Caco-2 (cell line): ENCODE measurements at regions not wholly inside any gene's neighbourhood (a gene's known extent, or its start where the extent isn't known, plus 50 kb on each side); places are given as distances from the start of the nearest gene placed in this dataset.

ENCODE experiments used
- BruUV-seq: library from RNA; stranded (reverse); fragments of 400-500 nt; replicated peaks from 2 replicates; lab custom pipeline; 2021; lab: Mats Ljungman, UMichigan
- CTCF ChIA-PET: fragments of 300-600 bp; sonication (Branson Sonifier 250); formaldehyde crosslinking; loops from one replicate; lab custom pipeline; 2022; ENCODE audit warnings: antibody characterized with exemption; lab: Charles Lee
- POLR2A ChIA-PET: fragments of 300-600 bp; sonication (Branson Sonifier 250); formaldehyde crosslinking; loops from one replicate; lab custom pipeline; 2022; ENCODE audit warnings: antibody characterized with exemption; lab: Charles Lee
- DNase-seq, 2 experiments: peaks; one replicate each; pipeline versions ENCODE4 v3.0.0 to v3.0.0-alpha.2; 2020 to 2022
- H3K27me3 ChIP-seq: replicated peaks from 2 replicates; pipeline ENCODE4 v1.6.0; 2011; ENCODE audit warnings: low read length; ENCODE audit not compliant: control insufficient read depth, insufficient read depth
- H3K36me3 ChIP-seq: 2 replicates; pipeline ENCODE4 v1.5.1; 2011; ENCODE audit warnings: low read length; ENCODE audit not compliant: control insufficient read depth, insufficient read depth
- H3K4me1 ChIP-seq: fragments of 250-450 bp; sonication (Bioruptor Pico); 2 replicates; pipeline ENCODE4 v1.5.1; 2020; ENCODE audit warnings: mild to moderate bottlenecking
- H3K4me3 ChIP-seq: 2 replicates; pipeline ENCODE4 v1.5.1; 2011; ENCODE audit warnings: low read depth, mild to moderate bottlenecking, control low read depth, low read length
- H3K9me3 ChIP-seq: fragments of 250-450 bp; sonication (Bioruptor Pico); 2 replicates; pipeline ENCODE4 v1.5.1; 2020; ENCODE audit warnings: mild to moderate bottlenecking, moderate library complexity
- H3K27ac Mint-ChIP-seq: one replicate; pipeline ENCODE4 v1.8.0; 2022; ENCODE audit warnings: mixed read lengths; ENCODE audit not compliant: unreplicated experiment
- H3K27me3 Mint-ChIP-seq: one replicate; pipeline ENCODE4 v1.8.0; 2022; ENCODE audit warnings: mixed read lengths; ENCODE audit not compliant: insufficient read depth, unreplicated experiment
- H3K36me3 Mint-ChIP-seq: one replicate; pipeline ENCODE4 v1.8.0; 2022; ENCODE audit warnings: mild to moderate bottlenecking, mixed read lengths; ENCODE audit not compliant: insufficient read depth, unreplicated experiment
- H3K4me1 Mint-ChIP-seq: one replicate; pipeline ENCODE4 v1.8.0; 2022; ENCODE audit warnings: low read depth, mixed read lengths; ENCODE audit not compliant: unreplicated experiment
- H3K4me3 Mint-ChIP-seq: one replicate; pipeline ENCODE4 v1.8.0; 2022; ENCODE audit warnings: mild to moderate bottlenecking, moderate library complexity, mixed read lengths; ENCODE audit not compliant: unreplicated experiment
- H3K9me3 Mint-ChIP-seq: one replicate; pipeline ENCODE4 v1.8.0; 2022; ENCODE audit warnings: mixed read lengths; ENCODE audit not compliant: unreplicated experiment
- intact Hi-C: fragments of 100-400 bp; cut with micrococcal nuclease; formaldehyde crosslinking; loops from one replicate; pipeline ENCODE4 v1.10.0; 2022; ENCODE audit not compliant: unreplicated experiment
- TF ChIP-seq, protein P1 (sequence below), 2 experiments: fragments of 200-600 bp in 1 of 2; IDR thresholded peaks; 1 replicate in 1 of 2; 2 replicates in 1 of 2; pipeline versions ENCODE4 v1.5.1 to v1.8.0; 2011 to 2022; ENCODE audit warnings: antibody characterized with exemption in 1 of 2, control low read depth in 1 of 2, inconsistent platforms in 1 of 2, low read depth in 1 of 2, low read length in 1 of 2, mild to moderate bottlenecking in 1 of 2, moderate library complexity in 1 of 2; ENCODE audit not compliant: insufficient read depth in 1 of 2, severe bottlenecking in 1 of 2, unreplicated experiment in 1 of 2

DNA sequence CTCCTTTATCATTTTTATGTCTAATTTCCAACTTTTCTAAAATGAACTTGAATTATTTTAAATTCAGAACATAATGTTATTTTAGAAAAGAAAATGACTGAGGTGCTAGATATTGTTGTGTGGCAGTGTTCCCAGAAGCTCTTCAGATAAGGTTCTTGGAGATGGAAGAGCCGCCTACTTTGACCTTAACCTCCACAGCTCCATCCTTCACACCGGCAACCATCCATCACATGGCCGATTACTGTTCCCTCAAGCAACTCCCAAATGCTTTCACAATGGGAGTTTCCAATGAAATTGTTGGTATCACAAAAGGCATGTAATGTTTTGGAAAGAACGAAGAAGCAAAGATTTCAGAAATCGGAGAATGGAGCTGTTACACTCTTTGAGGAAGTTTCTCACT, 193.9 kb upstream of the SALL3 start:
- Histone ChIP-seq H3K27me3 (no peaks in the 10 kb centered on the region), H3K4me1 (no peaks in the 10 kb centered on the region), H3K9me3 (no peaks in the 10 kb centered on the region), H3K36me3 (no peaks in the 10 kb centered on the region), H3K4me3 (no peak overlapping the region)
- BruUV-seq = no TSS peak
- Mint-ChIP-seq H3K27me3 (peaks cover 3% of the 10 kb centered on the region), H3K4me3 (no peak overlapping the region), H3K9me3 (no peaks in the 10 kb centered on the region), H3K27ac (no peak overlapping the region), H3K36me3 (no peaks in the 10 kb centered on the region), H3K4me1 (no peaks in the 10 kb centered on the region)
- ChIA-PET CTCF (no interaction called here), POLR2A (no interaction called here)
- no peak for DNase-seq
- TF ChIP-seq, protein P1, sequence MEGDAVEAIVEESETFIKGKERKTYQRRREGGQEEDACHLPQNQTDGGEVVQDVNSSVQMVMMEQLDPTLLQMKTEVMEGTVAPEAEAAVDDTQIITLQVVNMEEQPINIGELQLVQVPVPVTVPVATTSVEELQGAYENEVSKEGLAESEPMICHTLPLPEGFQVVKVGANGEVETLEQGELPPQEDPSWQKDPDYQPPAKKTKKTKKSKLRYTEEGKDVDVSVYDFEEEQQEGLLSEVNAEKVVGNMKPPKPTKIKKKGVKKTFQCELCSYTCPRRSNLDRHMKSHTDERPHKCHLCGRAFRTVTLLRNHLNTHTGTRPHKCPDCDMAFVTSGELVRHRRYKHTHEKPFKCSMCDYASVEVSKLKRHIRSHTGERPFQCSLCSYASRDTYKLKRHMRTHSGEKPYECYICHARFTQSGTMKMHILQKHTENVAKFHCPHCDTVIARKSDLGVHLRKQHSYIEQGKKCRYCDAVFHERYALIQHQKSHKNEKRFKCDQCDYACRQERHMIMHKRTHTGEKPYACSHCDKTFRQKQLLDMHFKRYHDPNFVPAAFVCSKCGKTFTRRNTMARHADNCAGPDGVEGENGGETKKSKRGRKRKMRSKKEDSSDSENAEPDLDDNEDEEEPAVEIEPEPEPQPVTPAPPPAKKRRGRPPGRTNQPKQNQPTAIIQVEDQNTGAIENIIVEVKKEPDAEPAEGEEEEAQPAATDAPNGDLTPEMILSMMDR (IDR thresholded peaks at IDR 0.05; ENCODE audit: insufficient read depth in 1 of 2, low read depth in 1 of 2, low read length in 1 of 2, severe bottlenecking in 1 of 2, unreplicated experiment in 1 of 2) = no peak
- intact Hi-C loops = no loop called here

DNA sequence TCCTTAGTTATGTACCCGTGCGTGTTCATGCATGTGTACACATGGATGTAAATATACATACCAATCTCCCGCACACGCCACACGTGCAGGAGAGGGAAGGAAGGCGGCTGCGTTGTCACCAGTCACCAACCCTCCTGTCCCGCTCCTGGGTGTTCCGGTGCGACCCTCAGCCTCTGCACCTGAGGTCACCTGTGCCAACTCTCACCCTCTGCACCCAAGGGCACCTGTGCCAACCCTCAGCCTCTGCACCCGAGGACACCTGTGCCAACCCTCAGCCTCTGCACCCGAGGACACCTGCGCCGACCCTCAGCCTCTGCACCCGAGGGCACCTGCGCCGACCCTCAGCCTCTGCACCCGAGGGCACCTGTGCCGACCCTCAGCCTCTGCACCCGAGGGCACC, 192.8 kb upstream of the SALL3 start:
- POLR2A ChIA-PET = no interaction called here
- H3K4me1 Mint-ChIP-seq = no peaks in the 10 kb centered on the region
- intact Hi-C loops = no loop called here
- no peak overlapping the region for H3K4me3 ChIP-seq
- H3K36me3 Mint-ChIP-seq = no peaks in the 10 kb centered on the region
- H3K36me3 ChIP-seq = no peaks in the 10 kb centered on the region
- no peak for DNase-seq
- no peak overlapping the region for H3K4me3 Mint-ChIP-seq
- H3K27me3 ChIP-seq = no peaks in the 10 kb centered on the region
- TF ChIP-seq, protein P1 (IDR thresholded peaks at IDR 0.05; ENCODE audit: insufficient read depth in 1 of 2, low read depth in 1 of 2, low read length in 1 of 2, severe bottlenecking in 1 of 2, unreplicated experiment in 1 of 2) = no peak
- H3K9me3 ChIP-seq = no peaks in the 10 kb centered on the region
- CTCF ChIA-PET = no interaction called here
- no TSS peak for BruUV-seq
- no peaks in the 10 kb centered on the region for H3K4me1 ChIP-seq
- peaks cover 3% of the 10 kb centered on the region for H3K27me3 Mint-ChIP-seq
- H3K9me3 Mint-ChIP-seq = no peaks in the 10 kb centered on the region
- H3K27ac Mint-ChIP-seq = no peak overlapping the region

DNA sequence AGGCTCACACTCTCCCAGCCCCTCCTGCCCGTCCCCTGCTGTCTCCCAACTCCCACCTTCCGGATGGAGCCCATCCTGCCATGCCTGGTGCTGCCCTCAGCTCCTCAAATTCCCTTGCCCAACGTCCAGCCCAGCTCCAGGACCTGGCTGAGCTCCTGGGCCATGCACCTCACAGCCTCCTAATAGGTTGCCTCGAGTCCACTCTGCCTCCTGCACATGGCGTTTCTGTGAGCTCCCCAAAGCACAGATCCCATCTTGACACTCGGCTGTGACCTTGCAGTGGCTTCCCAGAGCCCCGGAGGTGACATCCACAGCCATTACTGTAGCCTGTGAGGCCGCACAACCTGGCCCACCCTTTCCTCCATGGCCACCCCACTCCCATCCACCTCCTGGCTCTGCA, 191.9 kb upstream of the SALL3 start:
- no peaks in the 10 kb centered on the region for H3K36me3 Mint-ChIP-seq
- H3K4me3 Mint-ChIP-seq = no peak overlapping the region
- H3K4me1 Mint-ChIP-seq = no peaks in the 10 kb centered on the region
- no peak for DNase-seq
- H3K27ac Mint-ChIP-seq = no peak overlapping the region
- Histone ChIP-seq H3K9me3 (no peaks in the 10 kb centered on the region), H3K27me3 (no peaks in the 10 kb centered on the region), H3K4me1 (no peaks in the 10 kb centered on the region), H3K36me3 (no peaks in the 10 kb centered on the region), H3K4me3 (no peak overlapping the region)
- intact Hi-C loops = no loop called here
- ChIA-PET POLR2A (no interaction called here), CTCF (no interaction called here)
- TF ChIP-seq, protein P1 (IDR thresholded peaks at IDR 0.05; ENCODE audit: insufficient read depth in 1 of 2, low read depth in 1 of 2, low read length in 1 of 2, severe bottlenecking in 1 of 2, unreplicated experiment in 1 of 2) = no peak
- no TSS peak for BruUV-seq
- peaks cover 3% of the 10 kb centered on the region for H3K27me3 Mint-ChIP-seq
- H3K9me3 Mint-ChIP-seq = no peaks in the 10 kb centered on the region
